ENCODE measurements at regions not wholly inside any gene's neighbourhood (a gene's known extent, or its start where the extent isn't known, plus 50 kb on each side); places are given as distances from the start of the nearest gene placed in this dataset.
"Not testable (repeated sequence)": the region's sequence is repeated elsewhere in the genome, so short reads cannot be mapped to it uniquely, and the experiment has no call there.

- no peak overlapping the region for H2AK5ac ChIP-seq (ENCODE audit: low read length, severe bottlenecking)
- peaks cover 7% of the 10 kb centered on the region for H3K9me3 ChIP-seq (ENCODE audit: control insufficient read depth, low read length)
- H3K27me3 ChIP-seq (ENCODE audit: control insufficient read depth in 1 of 2, insufficient read depth in 1 of 2, low read length in 2 of 2), result no peaks in the 10 kb centered on the region
- no peak overlapping the region for H4K8ac ChIP-seq (ENCODE audit: low read length)
- H3K4me1 ChIP-seq (ENCODE audit: control insufficient read depth, insufficient read depth, low read depth, low read length), result no peaks in the 10 kb centered on the region
- H2BK5ac ChIP-seq (ENCODE audit: low read depth, low read length, poor library complexity, severe bottlenecking), result no peak overlapping the region
- H2BK15ac ChIP-seq (ENCODE audit: low read depth, poor library complexity, severe bottlenecking), result no peak overlapping the region
- H3K27ac ChIP-seq (ENCODE audit: low read length, poor library complexity, severe bottlenecking), result no peak overlapping the region
- no peak overlapping the region for H3K14ac ChIP-seq (ENCODE audit: low read length in 2 of 2)
- no peak overlapping the region for H3K4ac ChIP-seq (ENCODE audit: low read depth in 1 of 2, low read length in 2 of 2)
- no peaks in the 10 kb centered on the region for H3K79me1 ChIP-seq (replicated peaks; ENCODE audit: low read length, poor library complexity, severe bottlenecking)
- no peak overlapping the region for H2BK120ac ChIP-seq (ENCODE audit: low read depth, low read length)
- no peak for DNase-seq
- H3K4me2 ChIP-seq (ENCODE audit: low read length, poor library complexity, severe bottlenecking), result no peak overlapping the region
- no peak overlapping the region for H3K4me3 ChIP-seq (ENCODE audit: insufficient read depth in 1 of 2, low read depth in 1 of 2, low read length in 2 of 2)
- H2BK12ac ChIP-seq (ENCODE audit: low read length in 2 of 2), result no peak overlapping the region
- H2AFZ ChIP-seq (ENCODE audit: low read depth, low read length), result no peak overlapping the region
- H4K91ac ChIP-seq (ENCODE audit: low read length), result no peak overlapping the region
- H3K36me3 ChIP-seq (ENCODE audit: control insufficient read depth in 1 of 2, insufficient read depth in 2 of 2, low read depth in 1 of 2, low read length in 2 of 2), result no peaks in the 10 kb centered on the region
- H3K9ac ChIP-seq (ENCODE audit: low read length), result no peak overlapping the region
- no peak overlapping the region for H3K23ac ChIP-seq (ENCODE audit: low read length in 2 of 2)
- 71% methylated on average over 1 of the region's 4 CpGs for WGBS
- no peak overlapping the region for H3K18ac ChIP-seq (ENCODE audit: low read depth in 1 of 2, low read length in 2 of 2)
These were observed 385.7 kb downstream of the CGGBP1 start for GRCh38 chr3:87673132-87673531.

- Histone ChIP-seq H3K4ac (ENCODE audit: low read depth in 1 of 2, low read length in 2 of 2) (no peak overlapping the region), H3K27ac (ENCODE audit: low read length, poor library complexity, severe bottlenecking) (no peak overlapping the region), H3K4me3 (ENCODE audit: insufficient read depth in 1 of 2, low read depth in 1 of 2, low read length in 2 of 2) (no peak overlapping the region), H3K79me1 (replicated peaks; ENCODE audit: low read length, poor library complexity, severe bottlenecking) (no peaks in the 10 kb centered on the region), H2BK5ac (ENCODE audit: low read depth, low read length, poor library complexity, severe bottlenecking) (no peak overlapping the region), H3K14ac (ENCODE audit: low read length in 2 of 2) (no peak overlapping the region), H2AK5ac (ENCODE audit: low read length, severe bottlenecking) (no peak overlapping the region), H3K36me3 (ENCODE audit: control insufficient read depth in 1 of 2, insufficient read depth in 2 of 2, low read depth in 1 of 2, low read length in 2 of 2) (no peaks in the 10 kb centered on the region), H2BK12ac (ENCODE audit: low read length in 2 of 2) (no peak overlapping the region), H3K4me2 (ENCODE audit: low read length, poor library complexity, severe bottlenecking) (no peak overlapping the region), H3K27me3 (ENCODE audit: control insufficient read depth in 1 of 2, insufficient read depth in 1 of 2, low read length in 2 of 2) (no peaks in the 10 kb centered on the region), H3K18ac (ENCODE audit: low read depth in 1 of 2, low read length in 2 of 2) (no peak overlapping the region), H4K91ac (ENCODE audit: low read length) (no peak overlapping the region), H2BK15ac (ENCODE audit: low read depth, poor library complexity, severe bottlenecking) (no peak overlapping the region), H2BK120ac (ENCODE audit: low read depth, low read length) (no peak overlapping the region), H3K9me3 (ENCODE audit: control insufficient read depth, low read length) (no peaks in the 10 kb centered on the region), H3K23ac (ENCODE audit: low read length in 2 of 2) (no peak overlapping the region), H3K4me1 (ENCODE audit: control insufficient read depth, insufficient read depth, low read depth, low read length) (no peaks in the 10 kb centered on the region), H2AFZ (ENCODE audit: low read depth, low read length) (no peak overlapping the region), H3K9ac (ENCODE audit: low read length) (no peak overlapping the region), H4K8ac (ENCODE audit: low read length) (no peak overlapping the region)
- 86% methylated on average over 2 of the region's 2 CpGs for WGBS
- DNase-seq, result no peak
These were observed 377.8 kb upstream of the POU1F1 start for GRCh38 chr3:87654184-87654583.

- not testable (repeated sequence) for H3K27me3 ChIP-seq (ENCODE audit: control insufficient read depth in 1 of 2, insufficient read depth in 1 of 2, low read length in 2 of 2); H3K36me3 ChIP-seq (ENCODE audit: control insufficient read depth in 1 of 2, insufficient read depth in 2 of 2, low read depth in 1 of 2, low read length in 2 of 2); H2BK12ac ChIP-seq (ENCODE audit: low read length in 2 of 2); H3K4me2 ChIP-seq (ENCODE audit: low read length, poor library complexity, severe bottlenecking); H3K23ac ChIP-seq (ENCODE audit: low read length in 2 of 2); H3K18ac ChIP-seq (ENCODE audit: low read depth in 1 of 2, low read length in 2 of 2); H3K9ac ChIP-seq (ENCODE audit: low read length); H4K91ac ChIP-seq (ENCODE audit: low read length); H2AK5ac ChIP-seq (ENCODE audit: low read length, severe bottlenecking); H3K79me1 ChIP-seq (replicated peaks; ENCODE audit: low read length, poor library complexity, severe bottlenecking); H3K4me3 ChIP-seq (ENCODE audit: insufficient read depth in 1 of 2, low read depth in 1 of 2, low read length in 2 of 2); H3K27ac ChIP-seq (ENCODE audit: low read length, poor library complexity, severe bottlenecking); H3K4ac ChIP-seq (ENCODE audit: low read depth in 1 of 2, low read length in 2 of 2); H2AFZ ChIP-seq (ENCODE audit: low read depth, low read length); H3K4me1 ChIP-seq (ENCODE audit: control insufficient read depth, insufficient read depth, low read depth, low read length); H2BK15ac ChIP-seq (ENCODE audit: low read depth, poor library complexity, severe bottlenecking); H2BK5ac ChIP-seq (ENCODE audit: low read depth, low read length, poor library complexity, severe bottlenecking); H3K9me3 ChIP-seq (ENCODE audit: control insufficient read depth, low read length); H4K8ac ChIP-seq (ENCODE audit: low read length); H3K14ac ChIP-seq (ENCODE audit: low read length in 2 of 2); H2BK120ac ChIP-seq (ENCODE audit: low read depth, low read length); DNase-seq
- 71% methylated on average over 3 of the region's 3 CpGs for WGBS
These were observed 376.8 kb upstream of the POU1F1 start for GRCh38 chr3:87653138-87653537.

GRCh38 chr3:87634426-87634825 lies 358.0 kb upstream of the POU1F1 start:
- WGBS, result 61% methylated on average over 1 of the region's 1 CpG

More at GRCh38 chr3:87634426-87634825, 358.0 kb upstream of the POU1F1 start:
- no peak overlapping the region for H3K4me2 ChIP-seq (ENCODE audit: low read length, poor library complexity, severe bottlenecking)
- no peak for DNase-seq
- H3K4ac ChIP-seq (ENCODE audit: low read depth in 1 of 2, low read length in 2 of 2), result no peak overlapping the region
- no peak overlapping the region for H2AFZ ChIP-seq (ENCODE audit: low read depth, low read length)
- no peak overlapping the region for H2BK5ac ChIP-seq (ENCODE audit: low read depth, low read length, poor library complexity, severe bottlenecking)
- H2BK12ac ChIP-seq (ENCODE audit: low read length in 2 of 2), result no peak overlapping the region
- H3K14ac ChIP-seq (ENCODE audit: low read length in 2 of 2), result no peak overlapping the region
- no peak overlapping the region for H4K91ac ChIP-seq (ENCODE audit: low read length)
- H2BK15ac ChIP-seq (ENCODE audit: low read depth, poor library complexity, severe bottlenecking), result no peak overlapping the region
- H3K4me3 ChIP-seq (ENCODE audit: insufficient read depth in 1 of 2, low read depth in 1 of 2, low read length in 2 of 2), result no peak overlapping the region
- no peaks in the 10 kb centered on the region for H3K27me3 ChIP-seq (ENCODE audit: control insufficient read depth in 1 of 2, insufficient read depth in 1 of 2, low read length in 2 of 2)
- H3K18ac ChIP-seq (ENCODE audit: low read depth in 1 of 2, low read length in 2 of 2), result no peak overlapping the region
- no peak overlapping the region for H3K23ac ChIP-seq (ENCODE audit: low read length in 2 of 2)
- no peaks in the 10 kb centered on the region for H3K4me1 ChIP-seq (ENCODE audit: control insufficient read depth, insufficient read depth, low read depth, low read length)
- no peak overlapping the region for H4K8ac ChIP-seq (ENCODE audit: low read length)
- no peak overlapping the region for H2BK120ac ChIP-seq (ENCODE audit: low read depth, low read length)
- no peak overlapping the region for H3K27ac ChIP-seq (ENCODE audit: low read length, poor library complexity, severe bottlenecking)
- no peak overlapping the region for H3K9ac ChIP-seq (ENCODE audit: low read length)
- no peaks in the 10 kb centered on the region for H3K36me3 ChIP-seq (ENCODE audit: control insufficient read depth in 1 of 2, insufficient read depth in 2 of 2, low read depth in 1 of 2, low read length in 2 of 2)
- no peaks in the 10 kb centered on the region for H3K9me3 ChIP-seq (ENCODE audit: control insufficient read depth, low read length)
- no peaks in the 10 kb centered on the region for H3K79me1 ChIP-seq (replicated peaks; ENCODE audit: low read length, poor library complexity, severe bottlenecking)
- no peak overlapping the region for H2AK5ac ChIP-seq (ENCODE audit: low read length, severe bottlenecking)
